ENCODE measurements at regions not wholly inside any gene's neighbourhood (a gene's known extent, or its start where the extent isn't known, plus 50 kb on each side); places are given as distances from the start of the nearest gene placed in this dataset.

DNA sequence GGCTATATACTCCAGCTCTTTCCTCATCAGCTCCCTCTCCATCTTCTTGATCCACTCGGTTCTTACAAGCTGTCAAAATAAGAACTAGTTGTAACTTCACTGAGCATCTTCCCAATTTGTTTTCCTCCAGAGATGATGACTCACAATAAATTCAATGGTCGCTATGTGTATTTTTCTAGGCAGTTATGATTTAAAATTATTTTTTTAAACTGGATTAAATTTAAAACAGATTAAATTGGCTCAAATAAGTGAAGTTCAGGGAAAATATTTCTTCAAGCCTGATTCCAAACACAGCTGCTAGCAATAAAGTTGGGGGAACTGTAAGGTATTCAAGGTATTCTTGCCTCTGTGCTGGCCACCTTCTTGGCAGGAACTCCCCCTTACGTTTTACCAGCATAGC lies 717.7 kb upstream of the USP15 start:
- TF ChIP-seq, protein P1, sequence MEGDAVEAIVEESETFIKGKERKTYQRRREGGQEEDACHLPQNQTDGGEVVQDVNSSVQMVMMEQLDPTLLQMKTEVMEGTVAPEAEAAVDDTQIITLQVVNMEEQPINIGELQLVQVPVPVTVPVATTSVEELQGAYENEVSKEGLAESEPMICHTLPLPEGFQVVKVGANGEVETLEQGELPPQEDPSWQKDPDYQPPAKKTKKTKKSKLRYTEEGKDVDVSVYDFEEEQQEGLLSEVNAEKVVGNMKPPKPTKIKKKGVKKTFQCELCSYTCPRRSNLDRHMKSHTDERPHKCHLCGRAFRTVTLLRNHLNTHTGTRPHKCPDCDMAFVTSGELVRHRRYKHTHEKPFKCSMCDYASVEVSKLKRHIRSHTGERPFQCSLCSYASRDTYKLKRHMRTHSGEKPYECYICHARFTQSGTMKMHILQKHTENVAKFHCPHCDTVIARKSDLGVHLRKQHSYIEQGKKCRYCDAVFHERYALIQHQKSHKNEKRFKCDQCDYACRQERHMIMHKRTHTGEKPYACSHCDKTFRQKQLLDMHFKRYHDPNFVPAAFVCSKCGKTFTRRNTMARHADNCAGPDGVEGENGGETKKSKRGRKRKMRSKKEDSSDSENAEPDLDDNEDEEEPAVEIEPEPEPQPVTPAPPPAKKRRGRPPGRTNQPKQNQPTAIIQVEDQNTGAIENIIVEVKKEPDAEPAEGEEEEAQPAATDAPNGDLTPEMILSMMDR (IDR thresholded peaks at IDR 0.05) = no peak
- no peak for TF ChIP-seq POLR2A (IDR thresholded peaks at IDR 0.05)

Data from adrenal gland (tissue), 5 donors.